A549 (cell line): ENCODE measurements at regions not wholly inside any gene's neighbourhood (a gene's known extent, or its start where the extent isn't known, plus 50 kb on each side); places are given as distances from the start of the nearest gene placed in this dataset.

Experiments
- ATAC-seq, 2 experiments: fragments of 200-7000 bp in 1 of 2; fragments of >200 bp in 1 of 2; cut with Nextera tagmentation in 1 of 2; cut with Tn5 transposase in 1 of 2; 3 replicates each; pipeline versions ENCODE4 v1.8.0 to v1.9.1; 2018 to 2020; ENCODE audit warnings: mild to moderate bottlenecking in 1 of 2, moderate library complexity in 1 of 2
- CTCF ChIA-PET: fragments of 300-600 bp; sonication (Branson Sonifier 250); formaldehyde crosslinking; extraction: SDS; loops from one replicate; lab custom pipeline; 2021; ENCODE audit warnings: antibody characterized with exemption, inconsistent platforms; lab: Yijun Ruan, JAX
- POLR2A ChIA-PET: fragments of 350-600 bp; formaldehyde crosslinking; extraction: SDS; loops from one replicate; lab custom pipeline; 2021; ENCODE audit warnings: antibody characterized with exemption, inconsistent platforms; lab: Yijun Ruan, JAX
- DNase-seq, 2 experiments: peaks; one replicate each; pipeline versions ENCODE4 v3.0.0 to v3.0.0-alpha.2; 2011 to 2016; ENCODE audit warnings: low read depth in 1 of 2, low spot score in 1 of 2
- FAIRE-seq: peaks from 2 replicates; lab custom pipeline; 2011; peaks lifted over from hg19 to GRCh38; lab: Jason Lieb, UNC
- H3K27ac ChIP-seq, 2 experiments: fragments of >200 bp; sonication (Bioruptor Twin); formaldehyde crosslinking; 3 replicates each; pipeline ENCODE4 v1.5.1; 2016 to 2017
- H3K4me1 ChIP-seq: fragments of >200 bp; sonication (Bioruptor Twin); formaldehyde crosslinking; 3 replicates; pipeline ENCODE4 v1.6.1; 2016
- H3K4me2 ChIP-seq: fragments of >200 bp; sonication (Bioruptor Twin); formaldehyde crosslinking; 3 replicates; pipeline ENCODE4 v1.6.1; 2016
- H3K4me3 ChIP-seq: fragments of >200 bp; sonication (Bioruptor Twin); formaldehyde crosslinking; 3 replicates; pipeline ENCODE4 v1.5.1; 2016
- H3K9me3 ChIP-seq: fragments of >200 bp; sonication (Bioruptor Twin); formaldehyde crosslinking; 3 replicates; pipeline ENCODE4 v1.6.1; 2016
- ATOH8 ChIP-seq: fragments of 250-450 bp; sonication (Bioruptor Pico); IDR thresholded peaks from 2 replicates; pipeline ENCODE4 v1.5.0; 2020; ENCODE audit warnings: low read depth, mild to moderate bottlenecking, moderate library complexity
- BCL3 ChIP-seq: fragments of >200 bp; sonication (Bioruptor Twin); formaldehyde crosslinking; IDR thresholded peaks from 3 replicates; pipeline ENCODE4 v1.6.1; 2016
- BHLHE40 ChIP-seq: IDR thresholded peaks from 2 replicates; pipeline ENCODE4 v1.6.1; 2012; ENCODE audit warnings: low read depth, low read length, inconsistent platforms
- CTCF ChIP-seq: fragments of >200 bp; sonication (Bioruptor Twin); formaldehyde crosslinking; IDR thresholded peaks from 3 replicates; pipeline ENCODE4 v1.5.1; 2016
- E2F6 ChIP-seq: IDR thresholded peaks from 2 replicates; pipeline ENCODE4 v1.6.1; 2012; ENCODE audit warnings: low read depth, borderline replicate concordance
- EHF ChIP-seq: fragments of 250-450 bp; sonication (Bioruptor Pico); IDR thresholded peaks from 2 replicates; pipeline ENCODE4 v1.5.0; 2020; ENCODE audit warnings: mild to moderate bottlenecking
- ELK1 ChIP-seq: fragments of 150-350 bp; IDR thresholded peaks from 2 replicates; pipeline ENCODE4 v1.6.1; 2014; ENCODE audit warnings: low read depth, mild to moderate bottlenecking, low read length
- FOSB ChIP-seq: fragments of 250-450 bp; sonication (Bioruptor Pico); IDR thresholded peaks from 2 replicates; pipeline ENCODE4 v1.5.0; 2020; ENCODE audit warnings: mild to moderate bottlenecking, moderate library complexity
- HEYL ChIP-seq: fragments of 250-450 bp; sonication (Bioruptor Pico); IDR thresholded peaks from 2 replicates; pipeline ENCODE4 v1.8.0; 2021; ENCODE audit warnings: mild to moderate bottlenecking, moderate library complexity
- HOXA7 ChIP-seq: fragments of 250-450 bp; sonication (Bioruptor Pico); IDR thresholded peaks from 2 replicates; pipeline ENCODE4 v1.5.0; 2020; ENCODE audit warnings: mild to moderate bottlenecking, moderate library complexity
- HOXB13 ChIP-seq: fragments of 250-450 bp; sonication (Bioruptor Pico); IDR thresholded peaks from 2 replicates; pipeline ENCODE4 v1.5.0; 2020; ENCODE audit warnings: low read depth, mild to moderate bottlenecking, moderate library complexity
- JUN ChIP-seq, 2 experiments: fragments of >200 bp; sonication (Bioruptor Twin); formaldehyde crosslinking; IDR thresholded peaks; 2 replicates in 1 of 2; 3 replicates in 1 of 2; pipeline ENCODE4 v1.6.1; 2016 to 2017
- KDM5A ChIP-seq: fragments of 200-600 bp; sonication (generic); IDR thresholded peaks from 2 replicates; pipeline ENCODE4 v1.6.1; 2016; ENCODE audit warnings: antibody characterized with exemption, mild to moderate bottlenecking
- NPAS2 ChIP-seq: fragments of 250-450 bp; sonication (Bioruptor Pico); IDR thresholded peaks from 2 replicates; pipeline ENCODE4 v1.8.0; 2022; ENCODE audit warnings: mild to moderate bottlenecking, moderate library complexity, borderline replicate concordance
- POLR2AphosphoS2 ChIP-seq: conservative IDR thresholded peaks from 2 replicates; pipeline ENCODE4 v1.6.1; 2012; ENCODE audit warnings: low read length, improper control_type of control experiment, inconsistent platforms
- RAD21 ChIP-seq, 2 experiments: fragments of >200 bp in 1 of 2; sonication (Bioruptor Twin) in 1 of 2; formaldehyde crosslinking in 1 of 2; IDR thresholded peaks in 1 of 2; conservative IDR thresholded peaks in 1 of 2; 2 replicates in 1 of 2; 3 replicates in 1 of 2; pipeline ENCODE4 v1.6.1; 2012 to 2018; ENCODE audit warnings: inconsistent platforms in 1 of 2
- RARB ChIP-seq: fragments of 250-450 bp; sonication (Bioruptor Pico); IDR thresholded peaks from 2 replicates; pipeline ENCODE4 v1.8.0; 2021; ENCODE audit warnings: mild to moderate bottlenecking, moderate library complexity
- RCOR1 ChIP-seq: fragments of 150-350 bp; IDR thresholded peaks from 2 replicates; pipeline ENCODE4 v1.6.1; 2014; ENCODE audit warnings: antibody characterized with exemption, low read length, low read depth
- REST ChIP-seq: fragments of 200-600 bp; sonication (generic); IDR thresholded peaks from 2 replicates; pipeline ENCODE4 v1.6.1; 2016; ENCODE audit warnings: antibody characterized with exemption, mild to moderate bottlenecking, moderate library complexity
- SMC3 ChIP-seq: fragments of >200 bp; sonication (Bioruptor Twin); formaldehyde crosslinking; IDR thresholded peaks from 3 replicates; pipeline ENCODE4 v1.6.1; 2018; ENCODE audit warnings: inconsistent platforms
- ZC3H11A ChIP-seq: fragments of 450-650 bp; IDR thresholded peaks from 2 replicates; pipeline ENCODE4 v1.6.1; 2014; ENCODE audit warnings: antibody characterized with exemption, mild to moderate bottlenecking
- WGBS: methylation state at CpG from one replicate; pipeline ENCODE4 v1.1.6; 2017; ENCODE audit errors: missing lambda C conversion rate; 5-methylcytosine and 5-hydroxymethylcytosine counted together

- TF ChIP-seq RARB (CRISPR knock-in tag), result no peak
- no peak for TF ChIP-seq HOXA7
- TF ChIP-seq, all 56 proteins: peak for 0
Measured at GRCh38 chr18:38038242-38038641, 472.6 kb upstream of the CELF4 start (continued).

GRCh38 chr18:38035193-38035592, 469.6 kb upstream of the CELF4 start:
- no peak for ATAC-seq
- H3K9me3 ChIP-seq, result no peaks in the 10 kb centered on the region
- CTCF ChIA-PET, result no interaction called here
- WGBS, result 4% methylated on average over 2 of the region's 3 CpGs
- no peak for DNase-seq
- H3K4me2 ChIP-seq, result no peak overlapping the region
- H3K4me1 ChIP-seq, result no peaks in the 10 kb centered on the region
- H3K4me3 ChIP-seq, result no peak overlapping the region
- no peak for TF ChIP-seq E2F6
- TF ChIP-seq, all 56 proteins: peak for 0
- no peak overlapping the region for H3K27ac ChIP-seq
- no peak for FAIRE-seq
- POLR2A ChIA-PET, result no interaction called here

- TF ChIP-seq EHF (CRISPR knock-in tag) (no peak), NPAS2 (CRISPR knock-in tag) (no peak), KDM5A (no peak), BHLHE40 (no peak), HOXA7 (no peak), ELK1 (no peak), E2F6 (no peak), RARB (CRISPR knock-in tag) (no peak), RAD21 (conservative IDR thresholded peaks at IDR 0.05 in 1 of 2, IDR thresholded peaks at IDR 0.05 in 1 of 2) (no peak), BCL3 (no peak), HEYL (CRISPR knock-in tag) (no peak), ZC3H11A (no peak), SMC3 (no peak), POLR2AphosphoS2 (no peak)
- no peaks in the 10 kb centered on the region for H3K9me3 ChIP-seq
- POLR2A ChIA-PET, result no interaction called here
- no peak overlapping the region for H3K27ac ChIP-seq
- 3% methylated on average over 3 of the region's 3 CpGs for WGBS
- DNase-seq (no peak), ATAC-seq (no peak), FAIRE-seq (no peak)
- no peak overlapping the region for H3K4me3 ChIP-seq
- H3K4me2 ChIP-seq, result no peak overlapping the region
- CTCF ChIA-PET, result no interaction called here
- no peaks in the 10 kb centered on the region for H3K4me1 ChIP-seq
Measured at GRCh38 chr18:38033282-38033681, 467.7 kb upstream of the CELF4 start.

GRCh38 chr18:38032516-38032915, 466.9 kb upstream of the CELF4 start:
- H3K4me3 ChIP-seq, result no peak overlapping the region
- no peak for FAIRE-seq
- no peaks in the 10 kb centered on the region for H3K9me3 ChIP-seq
- no peak for DNase-seq
- no peak overlapping the region for H3K27ac ChIP-seq
- no peak overlapping the region for H3K4me2 ChIP-seq
- CTCF ChIA-PET, result no interaction called here
- no peak for ATAC-seq
- POLR2A ChIA-PET, result no interaction called here
- H3K4me1 ChIP-seq, result no peaks in the 10 kb centered on the region
- TF ChIP-seq REST, result no peak
- no peak for TF ChIP-seq ATOH8 (CRISPR knock-in tag)
- TF ChIP-seq RCOR1, result no peak
- no peak for TF ChIP-seq CTCF
- TF ChIP-seq HOXB13 (CRISPR knock-in tag), result no peak
- TF ChIP-seq JUN (IDR thresholded peaks at IDR 0.05), result no peak
- TF ChIP-seq BHLHE40, result no peak
- TF ChIP-seq FOSB (CRISPR knock-in tag), result no peak
- TF ChIP-seq HEYL (CRISPR knock-in tag), result no peak
